ENCODE measurements at regions not wholly inside any gene's neighbourhood (a gene's known extent, or its start where the extent isn't known, plus 50 kb on each side); places are given as distances from the start of the nearest gene placed in this dataset.
"Not testable (repeated sequence)": the region's sequence is repeated elsewhere in the genome, so short reads cannot be mapped to it uniquely, and the experiment has no call there.

DNA sequence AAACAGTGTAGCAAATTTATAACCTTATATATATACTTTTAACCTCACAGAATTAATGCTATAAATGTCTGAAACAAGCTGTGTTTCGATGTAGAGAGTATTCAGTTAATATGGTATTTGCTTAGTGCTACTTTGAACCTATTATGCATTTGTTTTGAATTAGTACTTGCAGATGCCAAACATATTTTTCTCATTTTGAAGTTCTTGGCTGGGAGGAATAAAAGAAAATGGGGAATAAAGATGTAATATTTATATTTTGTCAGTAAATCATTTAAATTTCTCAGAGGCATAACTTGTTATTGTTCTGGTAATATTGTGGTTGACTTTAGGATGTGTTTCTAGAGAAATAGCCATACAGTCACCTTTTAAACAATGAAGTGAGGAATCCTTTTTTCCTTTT lies 175.9 kb upstream of the IZUMO3 start:
- H3K4me3 ChIP-seq (replicated peaks; ENCODE audit: low read depth, low read length) = no peak overlapping the region
- no peak for DNase-seq (ENCODE audit: low read depth)
- TF ChIP-seq, protein P1, sequence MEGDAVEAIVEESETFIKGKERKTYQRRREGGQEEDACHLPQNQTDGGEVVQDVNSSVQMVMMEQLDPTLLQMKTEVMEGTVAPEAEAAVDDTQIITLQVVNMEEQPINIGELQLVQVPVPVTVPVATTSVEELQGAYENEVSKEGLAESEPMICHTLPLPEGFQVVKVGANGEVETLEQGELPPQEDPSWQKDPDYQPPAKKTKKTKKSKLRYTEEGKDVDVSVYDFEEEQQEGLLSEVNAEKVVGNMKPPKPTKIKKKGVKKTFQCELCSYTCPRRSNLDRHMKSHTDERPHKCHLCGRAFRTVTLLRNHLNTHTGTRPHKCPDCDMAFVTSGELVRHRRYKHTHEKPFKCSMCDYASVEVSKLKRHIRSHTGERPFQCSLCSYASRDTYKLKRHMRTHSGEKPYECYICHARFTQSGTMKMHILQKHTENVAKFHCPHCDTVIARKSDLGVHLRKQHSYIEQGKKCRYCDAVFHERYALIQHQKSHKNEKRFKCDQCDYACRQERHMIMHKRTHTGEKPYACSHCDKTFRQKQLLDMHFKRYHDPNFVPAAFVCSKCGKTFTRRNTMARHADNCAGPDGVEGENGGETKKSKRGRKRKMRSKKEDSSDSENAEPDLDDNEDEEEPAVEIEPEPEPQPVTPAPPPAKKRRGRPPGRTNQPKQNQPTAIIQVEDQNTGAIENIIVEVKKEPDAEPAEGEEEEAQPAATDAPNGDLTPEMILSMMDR (IDR thresholded peaks at IDR 0.05; ENCODE audit: low read length, missing control alignments) = no peak

DNA sequence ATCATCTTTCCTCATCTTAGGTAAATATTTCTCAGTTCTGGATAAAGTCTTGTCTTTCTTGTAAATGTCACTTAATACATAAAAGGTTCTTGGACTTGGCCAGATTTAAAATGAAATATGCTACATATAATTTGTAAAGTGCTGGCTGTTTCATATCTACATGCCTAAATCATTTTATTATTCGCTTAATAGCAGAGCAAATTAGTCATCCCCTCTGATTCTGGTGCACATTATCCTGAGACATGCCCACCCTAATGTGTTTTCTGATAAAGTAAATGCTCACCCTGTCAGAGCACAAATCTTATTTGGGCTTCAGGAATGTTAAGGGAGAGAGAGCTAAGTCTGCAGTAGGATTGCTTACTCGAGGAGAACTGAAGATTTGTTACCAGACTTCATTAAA lies 166.5 kb upstream of the IZUMO3 start:
- TF ChIP-seq, protein P1 (IDR thresholded peaks at IDR 0.05; ENCODE audit: low read length, missing control alignments) = no peak
- no peak for DNase-seq (ENCODE audit: low read depth)
- H3K4me3 ChIP-seq (replicated peaks; ENCODE audit: low read depth, low read length) = no peak overlapping the region

DNA sequence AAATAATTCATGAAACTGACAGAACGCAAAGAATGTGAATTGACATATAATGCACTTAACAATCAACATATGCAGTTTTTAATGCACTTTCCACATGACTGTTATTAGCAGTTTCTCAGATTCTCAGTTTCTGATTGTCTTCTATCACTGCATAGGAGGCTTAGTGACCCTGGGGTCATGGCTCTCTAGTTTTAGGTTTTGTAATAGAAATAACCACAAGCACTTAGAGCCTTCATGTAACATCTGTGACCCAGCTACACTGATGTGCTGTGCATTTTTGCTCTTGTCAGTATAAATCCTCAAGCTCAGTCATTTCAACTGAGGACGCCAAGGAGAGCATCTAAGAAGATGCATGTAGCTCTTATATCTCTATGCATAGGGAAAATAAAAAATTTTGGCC lies 163.1 kb upstream of the IZUMO3 start:
- DNase-seq (ENCODE audit: low read depth) = no peak
- TF ChIP-seq, protein P1 (IDR thresholded peaks at IDR 0.05; ENCODE audit: low read length, missing control alignments) = no peak
- H3K4me3 ChIP-seq (replicated peaks; ENCODE audit: low read depth, low read length) = no peak overlapping the region

DNA sequence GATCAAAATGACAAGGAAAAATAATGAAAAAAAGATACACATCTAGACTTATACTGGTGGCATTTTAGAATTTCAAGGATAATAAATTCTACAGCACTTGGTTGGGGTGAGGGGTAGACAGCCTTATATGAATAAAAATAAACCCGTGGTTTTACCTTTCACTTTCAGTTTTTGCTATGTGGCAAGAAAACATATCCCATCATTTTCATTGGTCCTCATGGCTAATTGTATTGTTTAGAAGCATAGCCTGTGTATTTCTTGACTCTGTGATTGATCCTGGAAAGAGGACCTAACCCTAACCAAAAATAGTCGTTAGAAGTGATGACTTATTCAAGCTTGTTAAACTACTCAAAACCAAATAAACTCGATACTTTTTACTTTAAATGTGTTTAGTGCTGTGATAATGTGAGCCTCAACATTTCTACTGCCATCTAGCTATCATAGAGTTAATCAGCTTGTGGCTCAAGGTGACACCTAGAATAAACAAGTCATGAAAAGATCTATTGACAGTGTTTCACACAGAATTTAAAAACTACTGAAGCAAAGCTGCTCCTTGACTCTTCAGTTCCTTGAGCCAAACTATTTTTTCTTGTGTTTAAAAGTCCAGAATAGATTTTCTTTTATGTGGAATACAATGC lies 153.3 kb upstream of the IZUMO3 start:
- DNase-seq (ENCODE audit: low read depth) = no peak
- H3K4me3 ChIP-seq (replicated peaks; ENCODE audit: low read depth, low read length) = no peak overlapping the region
- TF ChIP-seq, protein P1 (IDR thresholded peaks at IDR 0.05; ENCODE audit: low read length, missing control alignments) = no peak

DNA sequence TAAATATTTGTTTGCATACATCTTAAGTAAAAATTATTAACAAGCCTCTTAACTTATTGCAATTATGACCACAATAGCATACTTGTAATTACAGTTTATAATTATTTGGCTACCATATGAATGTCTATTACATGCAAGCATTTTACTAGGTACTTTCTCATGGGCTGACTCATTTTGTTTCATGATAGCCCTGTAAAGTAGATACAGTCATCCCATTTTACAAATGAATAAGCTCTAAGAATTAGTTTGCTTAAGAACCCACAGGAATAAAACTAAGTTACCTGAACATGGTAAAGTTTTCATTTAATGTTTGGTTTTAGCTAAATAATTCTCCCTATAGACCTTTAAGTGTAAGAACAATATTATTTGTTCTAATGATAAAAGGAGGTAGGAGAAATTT lies 126.6 kb upstream of the IZUMO3 start:
- DNase-seq (ENCODE audit: low read depth) = no peak
- TF ChIP-seq, protein P1 (IDR thresholded peaks at IDR 0.05; ENCODE audit: low read length, missing control alignments) = no peak
- H3K4me3 ChIP-seq (replicated peaks; ENCODE audit: low read depth, low read length) = no peak overlapping the region

DNA sequence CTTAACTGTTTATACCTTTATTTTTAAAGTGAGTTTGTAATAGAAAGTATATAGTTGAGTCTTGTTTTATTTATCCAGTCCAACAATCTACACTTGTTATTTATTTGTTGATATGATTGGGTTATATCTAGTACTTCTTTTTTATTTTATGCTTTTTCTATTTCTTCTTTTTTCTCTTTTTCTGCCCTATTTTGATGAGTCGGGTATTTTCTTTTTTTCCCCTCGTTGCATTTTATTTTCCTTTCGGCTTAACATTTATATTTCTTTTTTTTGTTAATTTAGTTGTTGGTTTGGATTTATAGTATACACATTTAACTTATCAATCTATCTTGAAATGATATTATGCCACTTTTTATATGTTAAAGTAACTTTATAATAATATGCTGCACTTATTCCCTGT lies 111.7 kb upstream of the IZUMO3 start:
- TF ChIP-seq, protein P1 (IDR thresholded peaks at IDR 0.05; ENCODE audit: low read length, missing control alignments) = no peak
- no peak overlapping the region for H3K4me3 ChIP-seq (replicated peaks; ENCODE audit: low read depth, low read length)
- no peak for DNase-seq (ENCODE audit: low read depth)

DNA sequence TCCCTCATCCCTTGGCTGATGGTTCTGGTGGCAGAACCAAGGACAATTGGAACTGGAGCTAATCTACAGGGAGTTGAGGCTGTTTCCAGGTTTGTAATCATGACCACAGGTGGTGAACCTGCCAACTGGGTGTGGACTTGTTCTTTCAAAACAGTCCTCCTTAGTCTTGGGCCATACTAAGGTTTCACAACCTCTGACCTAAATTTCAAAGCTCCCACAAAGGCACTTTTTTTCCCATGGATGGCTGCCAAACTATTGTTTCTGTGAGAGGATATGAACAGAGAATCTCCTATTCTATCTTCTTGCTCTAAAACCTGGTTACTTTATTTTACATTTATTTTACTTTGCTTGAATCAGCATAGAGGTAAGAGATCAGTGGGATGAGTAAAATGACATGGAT lies 106.5 kb upstream of the IZUMO3 start:
- H3K4me3 ChIP-seq (replicated peaks; ENCODE audit: low read depth, low read length) = no peak overlapping the region
- TF ChIP-seq, protein P1 (IDR thresholded peaks at IDR 0.05; ENCODE audit: low read length, missing control alignments) = no peak
- DNase-seq (ENCODE audit: low read depth) = no peak

DNA sequence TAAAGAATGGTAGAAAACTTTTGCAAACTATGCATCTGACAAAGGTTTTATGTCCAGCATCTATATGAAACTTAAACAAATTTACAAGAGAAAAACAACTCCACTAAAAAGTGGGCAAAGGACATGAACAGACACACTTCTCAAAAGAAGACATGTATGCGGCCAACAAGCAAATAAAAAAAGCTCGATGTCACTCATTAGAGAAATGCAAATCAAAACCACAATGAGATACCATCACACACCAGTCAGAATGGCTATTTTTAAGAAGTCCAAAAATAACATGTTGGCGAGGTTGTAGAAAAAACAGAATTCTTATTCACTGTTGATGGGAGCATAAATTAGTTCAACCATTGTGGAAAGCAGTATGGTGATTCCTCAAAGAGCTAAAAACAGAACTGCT lies 83.1 kb upstream of the IZUMO3 start:
- H3K4me3 ChIP-seq (replicated peaks; ENCODE audit: low read depth, low read length); DNase-seq (ENCODE audit: low read depth): not testable (repeated sequence)

All from fibroblast of pulmonary artery (primary cell).